Stomach (tissue), 8 donors: ENCODE measurements at regions not wholly inside any gene's neighbourhood (a gene's known extent, or its start where the extent isn't known, plus 50 kb on each side); places are given as distances from the start of the nearest gene placed in this dataset.
"Not testable (repeated sequence)": the region's sequence is repeated elsewhere in the genome, so short reads cannot be mapped to it uniquely, and the experiment has no call there.

Experiments
- DNase-seq, 2 donors: peaks; one replicate each; pipeline versions ENCODE4 v3.0.0 to v3.0.0-alpha.2; 2013 to 2019
- H3K27ac ChIP-seq, 5 donors: fragments of 200-600 bp in 4 of 5; sonication (generic) in 4 of 5; one replicate each; pipeline ENCODE4 v1.5.1; 2013 to 2019; ENCODE audit warnings: mild to moderate bottlenecking in 1 of 5, moderate library complexity in 1 of 5
- H3K27me3 ChIP-seq, 3 donors: fragments of 200-600 bp; sonication (generic); one replicate each; pipeline ENCODE4 v1.5.1; 2017 to 2019; ENCODE audit warnings: mixed run types in 1 of 3
- H3K36me3 ChIP-seq, 4 donors: fragments of 200-600 bp; sonication (generic); 1 replicate in 3 of 4; 2 replicates in 1 of 4; pipeline ENCODE4 v1.5.1; 2016 to 2019
- H3K4me1 ChIP-seq, 4 donors: fragments of 200-600 bp; sonication (generic); one replicate each; pipeline ENCODE4 v1.5.1; 2016 to 2019
- H3K4me3 ChIP-seq, 4 donors: fragments of 200-600 bp; sonication (generic) in 3 of 4; one replicate each; pipeline ENCODE4 v1.5.1; 2016 to 2019; ENCODE audit warnings: mild to moderate bottlenecking in 1 of 4
- H3K9me3 ChIP-seq, 4 donors: fragments of 200-600 bp; sonication (generic); one replicate each; pipeline ENCODE4 v1.5.1; 2016 to 2019
- EP300 ChIP-seq: sonication (generic); formaldehyde crosslinking; IDR thresholded peaks from one replicate; pipeline ENCODE4 v1.6.1; 2017; ENCODE audit warnings: antibody characterized with exemption
- POLR2A ChIP-seq, 4 donors: fragments of 450-650 bp; IDR thresholded peaks; one replicate each; pipeline ENCODE4 v1.6.1; 2016; ENCODE audit warnings: antibody characterized with exemption in 4 of 4, control low read depth in 2 of 4, mild to moderate bottlenecking in 1 of 4, moderate library complexity in 1 of 4
- POLR2AphosphoS5 ChIP-seq, 3 donors: sonication (generic); formaldehyde crosslinking; IDR thresholded peaks; one replicate each; pipeline ENCODE4 v1.6.1; 2016; ENCODE audit warnings: antibody characterized with exemption in 3 of 3
- WGBS, 5 donors: extraction: QIAGEN DNeasy Blood & Tissue Kit in 3 of 5; methylation state at CpG; one replicate each; pipeline versions ENCODE4 v1.1.5 to v1.1.7; 2013 to 2018; 5-methylcytosine and 5-hydroxymethylcytosine counted together
- intact Hi-C: fragments of 100-400 bp; cut with DNase I; formaldehyde crosslinking; loops from one replicate; pipeline ENCODE4 v1.15.1; 2023; ENCODE audit warnings: low total_unique reads
- TF ChIP-seq, protein P1 (sequence below), 7 experiments: fragments of 450-650 bp in 4 of 7; fragments of 200-600 bp in 3 of 7; sonication (generic) in 3 of 7; IDR thresholded peaks; one replicate each; pipeline ENCODE4 v1.5.1; 2016 to 2019; ENCODE audit warnings: antibody characterized with exemption in 7 of 7, control low read depth in 2 of 7, mild to moderate bottlenecking in 1 of 7
- donor health status: healthy with polysubstance abuse.
- donor health status: Bipolar disorder and iron deficiency.
- donor health status: healthy.

- WGBS, 5 donors = 75 to 91% (median 82%) methylated on average over 3 of the region's 3 CpGs
- H3K4me1 ChIP-seq = no peaks in the 10 kb centered on the region
- TF ChIP-seq, protein P1, sequence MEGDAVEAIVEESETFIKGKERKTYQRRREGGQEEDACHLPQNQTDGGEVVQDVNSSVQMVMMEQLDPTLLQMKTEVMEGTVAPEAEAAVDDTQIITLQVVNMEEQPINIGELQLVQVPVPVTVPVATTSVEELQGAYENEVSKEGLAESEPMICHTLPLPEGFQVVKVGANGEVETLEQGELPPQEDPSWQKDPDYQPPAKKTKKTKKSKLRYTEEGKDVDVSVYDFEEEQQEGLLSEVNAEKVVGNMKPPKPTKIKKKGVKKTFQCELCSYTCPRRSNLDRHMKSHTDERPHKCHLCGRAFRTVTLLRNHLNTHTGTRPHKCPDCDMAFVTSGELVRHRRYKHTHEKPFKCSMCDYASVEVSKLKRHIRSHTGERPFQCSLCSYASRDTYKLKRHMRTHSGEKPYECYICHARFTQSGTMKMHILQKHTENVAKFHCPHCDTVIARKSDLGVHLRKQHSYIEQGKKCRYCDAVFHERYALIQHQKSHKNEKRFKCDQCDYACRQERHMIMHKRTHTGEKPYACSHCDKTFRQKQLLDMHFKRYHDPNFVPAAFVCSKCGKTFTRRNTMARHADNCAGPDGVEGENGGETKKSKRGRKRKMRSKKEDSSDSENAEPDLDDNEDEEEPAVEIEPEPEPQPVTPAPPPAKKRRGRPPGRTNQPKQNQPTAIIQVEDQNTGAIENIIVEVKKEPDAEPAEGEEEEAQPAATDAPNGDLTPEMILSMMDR (IDR thresholded peaks at IDR 0.05) = no peak
- TF ChIP-seq POLR2A (IDR thresholded peaks at IDR 0.05) = no peak
- no peak for TF ChIP-seq EP300
- no peak for TF ChIP-seq POLR2AphosphoS5 (IDR thresholded peaks at IDR 0.05)
- H3K36me3 ChIP-seq = no peaks in the 10 kb centered on the region
- no peak for DNase-seq
- H3K27ac ChIP-seq = no peak overlapping the region
- H3K9me3 ChIP-seq = peaks cover 0 to 5% (median 0%) of the 10 kb centered on the region in 4 donors
- no peak overlapping the region for H3K4me3 ChIP-seq
- intact Hi-C loops = no loop called here
- H3K27me3 ChIP-seq = no peaks in the 10 kb centered on the region
Measured at GRCh38 chr15:38642689-38643270, 78.2 kb upstream of the RASGRP1 start.

GRCh38 chr15:38644353-38644752 lies 79.7 kb upstream of the RASGRP1 start:
- intact Hi-C loops = not testable (repeated sequence)
- WGBS, 5 donors = 84 to 95% (median 92%) methylated on average over 3 of the region's 3 CpGs

GRCh38 chr15:38646716-38647115 lies 82.1 kb upstream of the RASGRP1 start:
- intact Hi-C loops = no loop called here
- DNase-seq = no peak
- Histone ChIP-seq H3K4me3 (no peak overlapping the region), H3K27ac (no peak overlapping the region), H3K36me3 (no peaks in the 10 kb centered on the region), H3K4me1 (peaks cover 0 to 15% (median 0%) of the 10 kb centered on the region in 4 donors), H3K27me3 (no peaks in the 10 kb centered on the region), H3K9me3 (peaks cover 0 to 5% (median 0%) of the 10 kb centered on the region in 4 donors)
- no peak for TF ChIP-seq EP300
- no peak for TF ChIP-seq POLR2AphosphoS5 (IDR thresholded peaks at IDR 0.05)
- TF ChIP-seq POLR2A (IDR thresholded peaks at IDR 0.05) = no peak
- TF ChIP-seq, protein P1 (IDR thresholded peaks at IDR 0.05) = no peak
- WGBS, 5 donors = 65 to 80% (median 78%) methylated on average over 3 of the region's 3 CpGs

More at GRCh38 chr15:38644353-38644752, 79.7 kb upstream of the RASGRP1 start:
- not testable (repeated sequence) for H3K27ac ChIP-seq, DNase-seq, H3K36me3 ChIP-seq, H3K27me3 ChIP-seq, H3K4me1 ChIP-seq, H3K4me3 ChIP-seq, H3K9me3 ChIP-seq

GRCh38 chr15:38647683-38648082 lies 83.1 kb upstream of the RASGRP1 start:
- no peak overlapping the region for H3K27ac ChIP-seq
- DNase-seq = peak in 1 of 2 donors; percentile 57
- H3K4me3 ChIP-seq = no peak overlapping the region
- H3K9me3 ChIP-seq = peaks cover 0 to 5% (median 0%) of the 10 kb centered on the region in 4 donors
- peaks cover 0 to 16% (median 0%) of the 10 kb centered on the region in 4 donors for H3K4me1 ChIP-seq
- H3K27me3 ChIP-seq = no peaks in the 10 kb centered on the region
- intact Hi-C loops = no loop called here
- no peaks in the 10 kb centered on the region for H3K36me3 ChIP-seq
- TF ChIP-seq EP300 (no peak), POLR2A (IDR thresholded peaks at IDR 0.05) (no peak), POLR2AphosphoS5 (IDR thresholded peaks at IDR 0.05) (no peak)
- TF ChIP-seq, protein P1 (IDR thresholded peaks at IDR 0.05) = peak in 1 of 7 experiments; percentile 20

DNA sequence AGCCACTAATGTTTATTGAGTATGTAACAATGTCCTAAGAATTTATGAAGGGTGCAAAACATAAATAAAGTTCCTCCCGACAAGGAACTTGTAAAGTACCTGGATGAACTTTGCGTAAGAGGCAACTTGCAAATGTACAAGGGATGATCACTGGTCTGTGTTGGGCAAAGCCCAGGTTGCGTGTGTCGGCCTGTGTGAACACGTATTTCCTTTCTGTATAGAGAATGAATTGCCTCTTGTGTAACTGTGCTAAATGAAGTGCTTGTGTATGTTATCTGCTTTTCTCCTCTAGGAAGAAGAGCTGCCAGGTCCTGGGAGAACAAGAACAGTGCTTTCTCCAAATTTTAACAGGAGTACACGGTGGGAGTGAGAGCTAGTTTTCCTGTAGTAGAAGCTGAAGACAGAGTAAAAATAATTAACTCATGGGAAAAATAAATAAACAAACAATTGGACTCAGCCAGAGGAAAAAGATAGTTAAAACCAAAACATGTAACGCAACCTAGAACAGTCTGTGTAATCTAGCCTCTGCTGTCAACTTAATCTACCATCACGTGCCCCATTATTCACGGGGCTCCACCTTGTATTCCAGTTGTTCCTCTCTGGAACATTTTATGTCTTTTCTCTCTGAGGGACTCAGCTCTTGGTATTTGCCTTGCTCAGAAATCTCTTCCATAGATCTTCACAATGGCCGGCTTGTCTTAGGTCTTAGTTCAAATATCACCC lies 83.7 kb upstream of the RASGRP1 start:
- no peak overlapping the region for H3K27ac ChIP-seq
- no peak for DNase-seq
- H3K27me3 ChIP-seq = no peaks in the 10 kb centered on the region
- 74 to 86% (median 78%) methylated on average over 10 of the region's 10 CpGs for WGBS, 5 donors
- intact Hi-C loops = no loop called here
- peaks cover 0 to 5% (median 0%) of the 10 kb centered on the region in 4 donors for H3K9me3 ChIP-seq
- H3K4me3 ChIP-seq = no peak overlapping the region
- no peak for TF ChIP-seq POLR2A (IDR thresholded peaks at IDR 0.05)
- TF ChIP-seq, protein P1 (IDR thresholded peaks at IDR 0.05) = no peak
- TF ChIP-seq POLR2AphosphoS5 (IDR thresholded peaks at IDR 0.05) = no peak
- TF ChIP-seq EP300 = no peak
- H3K36me3 ChIP-seq = no peaks in the 10 kb centered on the region
- H3K4me1 ChIP-seq = peaks cover 0 to 16% (median 0%) of the 10 kb centered on the region in 4 donors
